GM20000 (cell line): ENCODE measurements at regions not wholly inside any gene's neighbourhood (a gene's known extent, or its start where the extent isn't known, plus 50 kb on each side); places are given as distances from the start of the nearest gene placed in this dataset.

ENCODE experiments used
- DNase-seq: peaks from one replicate; pipeline ENCODE4 v3.0.0; 2012; ENCODE audit warnings: low spot score
- CTCF ChIP-seq: IDR thresholded peaks from 2 replicates; pipeline ENCODE4 v1.5.1; 2012; ENCODE audit warnings: mild to moderate bottlenecking, control low read depth; ENCODE audit errors: extremely low read depth, missing control alignments

GRCh38 chr1:114342376-114342775 lies 168.6 kb downstream of the TRIM33 start:
- DNase-seq, result no peak
- no peak for TF ChIP-seq CTCF

DNA sequence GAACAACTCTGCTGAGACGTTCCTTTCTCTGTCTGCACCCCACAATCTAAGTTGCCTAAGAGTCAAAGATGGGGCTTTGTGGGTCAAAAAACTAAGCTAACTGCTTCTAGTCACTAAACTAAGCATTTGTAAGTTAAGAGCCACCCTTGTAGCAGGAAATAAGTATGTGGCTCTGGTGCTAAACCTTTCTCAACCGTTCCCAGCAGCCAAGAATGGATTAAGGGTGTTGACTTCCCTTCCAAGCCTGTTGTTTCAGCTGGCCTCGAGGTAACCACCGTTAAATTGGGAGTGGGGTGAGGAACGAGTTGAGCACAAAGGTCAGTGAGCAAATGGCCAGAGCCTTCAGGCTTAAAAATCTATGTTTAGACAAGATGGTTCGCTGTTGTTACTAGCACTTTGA lies 169.1 kb downstream of the TRIM33 start:
- DNase-seq, result no peak

GRCh38 chr1:114341299-114341698 lies 169.7 kb downstream of the TRIM33 start:
- no peak for TF ChIP-seq CTCF
- no peak for DNase-seq

More for the DNA sequence above, 169.1 kb downstream of the TRIM33 start:
- no peak for TF ChIP-seq CTCF

DNA sequence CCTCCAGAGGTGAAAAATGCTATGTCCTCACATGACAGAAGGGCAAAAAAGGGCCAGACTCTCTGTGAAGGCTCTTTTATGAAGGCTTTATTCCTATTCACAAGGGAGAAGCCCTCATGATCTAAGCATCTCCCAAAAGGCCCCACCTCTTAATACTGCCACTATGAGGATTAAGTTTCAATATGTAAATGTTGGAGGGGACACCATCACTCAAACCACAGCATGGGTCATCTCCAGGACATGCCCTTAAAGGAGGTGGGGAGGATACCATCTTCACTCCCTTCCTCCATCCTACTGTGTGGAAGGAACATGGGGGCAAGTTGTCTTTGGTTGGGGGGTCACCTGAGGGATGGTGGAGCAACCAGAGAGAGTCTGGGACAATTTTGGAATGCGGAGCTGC lies 170.1 kb downstream of the TRIM33 start:
- no peak for DNase-seq
- TF ChIP-seq CTCF, result no peak

- DNase-seq, result no peak
These were observed 171.6 kb downstream of the TRIM33 start for GRCh38 chr1:114339379-114339778.

DNA sequence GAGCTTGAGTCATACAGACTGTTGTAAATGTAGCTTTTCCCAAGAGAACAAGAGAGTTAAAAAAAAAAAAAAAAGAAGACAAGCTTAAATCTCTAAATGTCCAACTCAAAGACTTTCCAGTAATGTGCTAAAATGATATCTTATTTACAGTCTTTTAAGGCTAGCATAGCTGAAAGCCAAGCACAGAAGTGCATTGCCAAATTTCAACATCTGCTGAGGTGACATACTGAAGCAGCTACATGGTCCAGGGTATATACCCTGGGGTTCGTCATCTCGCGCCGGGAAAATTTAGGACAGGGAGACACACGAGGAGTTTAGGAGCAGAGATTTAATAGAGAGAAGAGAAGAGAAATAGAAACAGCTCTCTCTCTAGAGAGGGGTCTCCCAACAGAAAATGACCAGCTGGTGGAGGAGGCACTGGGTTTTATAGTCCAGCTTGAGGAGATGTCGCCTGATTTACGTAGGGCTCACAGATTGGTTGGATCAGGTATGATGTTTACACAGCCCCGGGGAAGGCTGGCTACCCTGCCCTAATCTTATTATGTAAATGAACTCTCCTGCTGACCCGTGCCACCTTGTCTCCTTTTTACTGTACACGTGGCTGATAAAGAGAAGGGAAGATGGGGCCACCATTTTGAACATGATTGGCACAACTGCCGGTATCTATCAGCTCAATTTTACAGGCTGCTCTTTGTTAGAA lies 172.7 kb downstream of the TRIM33 start:
- DNase-seq, result no peak
- TF ChIP-seq CTCF, result no peak

More at GRCh38 chr1:114339379-114339778, 171.6 kb downstream of the TRIM33 start:
- TF ChIP-seq CTCF, result no peak

DNA sequence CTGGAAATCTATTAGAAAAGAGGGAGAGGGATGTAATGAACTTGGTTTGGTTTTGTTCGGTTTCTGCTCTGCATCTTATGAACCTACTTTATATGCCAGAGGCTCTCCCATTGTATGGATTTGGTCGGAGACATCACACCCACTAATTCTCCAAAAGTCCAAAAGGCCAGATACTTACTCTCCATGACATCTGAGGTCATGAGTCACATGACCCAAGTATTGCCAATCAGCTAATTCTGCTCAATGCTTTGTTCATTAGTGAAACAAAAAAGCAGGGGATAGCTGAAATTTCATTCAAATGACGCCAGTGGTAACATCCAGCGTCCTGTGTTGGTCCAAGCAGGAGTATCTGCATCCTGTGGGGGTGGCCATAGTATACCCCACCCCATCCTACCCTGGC lies 173.6 kb downstream of the TRIM33 start:
- TF ChIP-seq CTCF, result no peak
- DNase-seq, result no peak
